DND-41 (cell line): ENCODE measurements at regions not wholly inside any gene's neighbourhood (a gene's known extent, or its start where the extent isn't known, plus 50 kb on each side); places are given as distances from the start of the nearest gene placed in this dataset.

Experiments
- ATAC-seq: fragments of 200-7000 bp; cut with Tn5 transposase; 3 replicates; pipeline ENCODE4 v1.9.1; 2021; ENCODE audit warnings: low read depth; ENCODE audit not compliant: insufficient read depth
- DNase-seq: peaks from one replicate; pipeline ENCODE4 v3.0.0-alpha.2; 2020
- H2AFZ ChIP-seq: 2 replicates; pipeline ENCODE4 v1.6.0; 2012; ENCODE audit warnings: low read depth, low read length
- H3K27ac ChIP-seq: 2 replicates; pipeline ENCODE4 v1.5.1; 2012; ENCODE audit warnings: low read length, inconsistent platforms
- H3K27me3 ChIP-seq: fragments of 200-600 bp; sonication (generic); 2 replicates; pipeline ENCODE4 v1.6.0; 2012; ENCODE audit warnings: low read length, mild to moderate bottlenecking, inconsistent platforms; ENCODE audit not compliant: insufficient read depth, poor library complexity
- H3K36me3 ChIP-seq: 2 replicates; pipeline ENCODE4 v1.5.1; 2012; ENCODE audit warnings: low read length, inconsistent platforms; ENCODE audit not compliant: insufficient read depth
- H3K4me1 ChIP-seq: 2 replicates; pipeline ENCODE4 v1.5.1; 2012; ENCODE audit warnings: mild to moderate bottlenecking, low read length; ENCODE audit not compliant: insufficient read depth
- H3K4me2 ChIP-seq: 2 replicates; pipeline ENCODE4 v1.6.0; 2012; ENCODE audit warnings: mild to moderate bottlenecking, moderate library complexity, low read length, inconsistent platforms; ENCODE audit not compliant: insufficient read depth
- H3K4me3 ChIP-seq, 2 experiments: fragments of 200-600 bp in 1 of 2; shearing (Covaris generic) in 1 of 2; 2 replicates each; pipeline ENCODE4 v1.5.1; 2012 to 2016; ENCODE audit warnings: inconsistent platforms in 2 of 2, low read length in 2 of 2, mild to moderate bottlenecking in 2 of 2, low read depth in 1 of 2, moderate library complexity in 1 of 2
- H3K79me2 ChIP-seq: 2 replicates; pipeline ENCODE4 v1.6.0; 2012; ENCODE audit warnings: low read length, inconsistent platforms; ENCODE audit not compliant: insufficient read depth
- H3K9ac ChIP-seq: 2 replicates; pipeline ENCODE4 v1.6.0; 2012; ENCODE audit warnings: low read depth, mild to moderate bottlenecking, inconsistent platforms, low read length, moderate library complexity
- H3K9me3 ChIP-seq: 2 replicates; pipeline ENCODE4 v1.5.1; 2012; ENCODE audit warnings: low read length, moderate library complexity, mild to moderate bottlenecking, inconsistent platforms; ENCODE audit not compliant: insufficient read depth, severe bottlenecking
- H4K20me1 ChIP-seq: 2 replicates; pipeline ENCODE4 v1.6.0; 2012; ENCODE audit warnings: low read length; ENCODE audit not compliant: insufficient read depth
- EZH2 ChIP-seq: IDR thresholded peaks from 3 replicates; pipeline ENCODE4 v1.6.1; 2012; ENCODE audit warnings: borderline replicate concordance, low read depth, mild to moderate bottlenecking, moderate library complexity, low read length, inconsistent platforms; ENCODE audit not compliant: severe bottlenecking
- TF ChIP-seq, protein P1 (sequence below): IDR thresholded peaks from 2 replicates; pipeline ENCODE4 v1.5.1; 2012; ENCODE audit warnings: borderline replicate concordance, low read length, moderate library complexity, mild to moderate bottlenecking; ENCODE audit not compliant: poor library complexity, severe bottlenecking; ENCODE audit errors: extremely low read depth

DNA sequence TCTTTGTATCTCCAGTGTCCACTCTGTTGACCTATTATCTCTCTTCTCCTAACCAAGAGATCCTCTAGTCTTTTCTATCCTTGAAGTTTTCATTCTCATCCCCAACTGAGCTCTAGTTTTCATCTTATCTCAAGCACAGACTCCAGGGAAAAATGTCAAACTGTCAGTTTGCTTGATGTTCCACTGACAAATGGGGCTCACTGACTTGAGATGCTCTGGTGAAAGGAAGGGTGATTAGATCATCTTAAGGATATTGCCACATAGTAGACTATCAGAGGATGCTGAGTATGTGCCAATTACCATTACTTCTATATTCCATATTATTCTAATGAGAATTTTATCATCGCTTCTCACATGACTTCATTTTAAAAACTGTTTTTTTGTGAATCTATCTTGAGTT is 2008.2 kb downstream of the ARAP2 start:
- no peaks in the 10 kb centered on the region for H3K27me3 ChIP-seq
- no peaks in the 10 kb centered on the region for H3K79me2 ChIP-seq
- no peaks in the 10 kb centered on the region for H3K36me3 ChIP-seq
- H3K27ac ChIP-seq: no peak overlapping the region
- no peak overlapping the region for H2AFZ ChIP-seq
- H3K4me3 ChIP-seq: no peak overlapping the region
- no peaks in the 10 kb centered on the region for H3K4me1 ChIP-seq
- ATAC-seq (no peak), DNase-seq (no peak)
- no peak overlapping the region for H3K4me2 ChIP-seq
- H3K9ac ChIP-seq: no peak overlapping the region
- H4K20me1 ChIP-seq: no peaks in the 10 kb centered on the region
- no peaks in the 10 kb centered on the region for H3K9me3 ChIP-seq
- no peak for TF ChIP-seq EZH2
- TF ChIP-seq, protein P1, sequence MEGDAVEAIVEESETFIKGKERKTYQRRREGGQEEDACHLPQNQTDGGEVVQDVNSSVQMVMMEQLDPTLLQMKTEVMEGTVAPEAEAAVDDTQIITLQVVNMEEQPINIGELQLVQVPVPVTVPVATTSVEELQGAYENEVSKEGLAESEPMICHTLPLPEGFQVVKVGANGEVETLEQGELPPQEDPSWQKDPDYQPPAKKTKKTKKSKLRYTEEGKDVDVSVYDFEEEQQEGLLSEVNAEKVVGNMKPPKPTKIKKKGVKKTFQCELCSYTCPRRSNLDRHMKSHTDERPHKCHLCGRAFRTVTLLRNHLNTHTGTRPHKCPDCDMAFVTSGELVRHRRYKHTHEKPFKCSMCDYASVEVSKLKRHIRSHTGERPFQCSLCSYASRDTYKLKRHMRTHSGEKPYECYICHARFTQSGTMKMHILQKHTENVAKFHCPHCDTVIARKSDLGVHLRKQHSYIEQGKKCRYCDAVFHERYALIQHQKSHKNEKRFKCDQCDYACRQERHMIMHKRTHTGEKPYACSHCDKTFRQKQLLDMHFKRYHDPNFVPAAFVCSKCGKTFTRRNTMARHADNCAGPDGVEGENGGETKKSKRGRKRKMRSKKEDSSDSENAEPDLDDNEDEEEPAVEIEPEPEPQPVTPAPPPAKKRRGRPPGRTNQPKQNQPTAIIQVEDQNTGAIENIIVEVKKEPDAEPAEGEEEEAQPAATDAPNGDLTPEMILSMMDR: no peak

DNA sequence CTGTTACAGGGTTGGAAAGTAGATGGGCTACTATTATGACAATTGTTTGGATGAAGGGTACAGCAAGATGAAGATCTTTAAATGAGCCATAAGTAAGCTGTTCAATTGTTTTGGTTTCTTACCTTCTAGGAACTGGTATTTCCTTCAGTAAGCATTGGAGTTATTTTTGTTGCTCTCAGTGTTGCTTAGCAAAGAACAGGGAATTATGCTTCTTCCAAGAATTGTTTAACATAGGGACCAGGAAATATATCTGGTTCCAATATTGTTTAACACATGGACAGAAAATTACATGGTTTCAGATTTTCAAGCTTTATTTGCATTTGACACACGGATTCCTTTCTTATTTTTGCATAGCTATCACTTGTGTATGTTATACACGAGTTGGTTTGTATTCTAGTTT is 1999.0 kb downstream of the ARAP2 start:
- no peak overlapping the region for H2AFZ ChIP-seq
- no peaks in the 10 kb centered on the region for H4K20me1 ChIP-seq
- no peaks in the 10 kb centered on the region for H3K79me2 ChIP-seq
- H3K9ac ChIP-seq: no peak overlapping the region
- no peaks in the 10 kb centered on the region for H3K27me3 ChIP-seq
- H3K27ac ChIP-seq: no peak overlapping the region
- no peak overlapping the region for H3K4me3 ChIP-seq
- H3K4me1 ChIP-seq: no peaks in the 10 kb centered on the region
- TF ChIP-seq, protein P1: no peak
- TF ChIP-seq EZH2: no peak
- H3K9me3 ChIP-seq: no peaks in the 10 kb centered on the region
- H3K4me2 ChIP-seq: no peak overlapping the region
- no peak for DNase-seq
- H3K36me3 ChIP-seq: no peaks in the 10 kb centered on the region
- ATAC-seq: no peak

DNA sequence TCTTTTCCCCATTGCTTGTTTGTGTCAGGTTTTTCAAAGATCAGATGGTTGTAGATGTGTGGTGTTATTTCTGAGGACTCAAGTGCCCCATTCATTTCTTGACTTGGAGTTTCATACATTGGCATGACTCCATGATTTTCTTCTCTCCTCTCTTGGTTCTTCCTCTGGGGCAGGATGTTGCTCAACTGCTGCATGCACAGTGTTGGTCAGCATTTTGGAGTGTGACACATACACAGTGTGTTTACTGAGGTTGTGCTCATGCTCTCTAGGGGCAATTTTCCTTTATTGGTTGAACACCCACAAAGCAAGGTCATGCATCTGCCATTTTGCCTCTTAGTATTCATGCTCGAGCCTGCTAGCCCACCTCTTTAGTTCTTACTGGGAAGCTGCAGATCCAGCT is 1993.8 kb downstream of the ARAP2 start:
- Histone ChIP-seq H3K9ac (no peak overlapping the region), H3K27ac (no peak overlapping the region), H3K4me1 (no peaks in the 10 kb centered on the region), H4K20me1 (no peaks in the 10 kb centered on the region), H3K4me3 (no peak overlapping the region), H3K9me3 (no peaks in the 10 kb centered on the region), H3K4me2 (no peak overlapping the region), H3K36me3 (no peaks in the 10 kb centered on the region), H3K27me3 (no peaks in the 10 kb centered on the region), H3K79me2 (no peaks in the 10 kb centered on the region), H2AFZ (no peak overlapping the region)
- ATAC-seq (no peak), DNase-seq (no peak)
- TF ChIP-seq, protein P1: no peak
- no peak for TF ChIP-seq EZH2

DNA sequence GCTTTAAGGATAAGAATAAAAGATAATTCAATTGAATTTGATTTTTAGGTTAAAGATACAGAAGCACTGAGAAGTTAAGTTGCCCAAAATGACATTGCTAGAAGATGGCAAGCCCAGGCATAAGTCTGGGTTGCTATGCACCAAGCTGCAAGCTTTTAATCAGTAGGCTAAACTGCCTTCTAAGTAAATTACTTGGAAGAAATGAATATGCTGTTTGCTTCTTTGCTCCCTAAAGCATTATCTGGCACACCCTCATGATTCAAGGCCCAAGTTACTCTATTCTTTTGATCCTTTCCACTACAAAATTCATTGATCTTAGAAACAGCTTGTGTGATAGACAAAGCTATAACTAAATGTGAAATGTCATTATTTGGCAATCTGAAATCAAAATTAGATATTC is 1991.1 kb downstream of the ARAP2 start:
- H3K36me3 ChIP-seq: no peaks in the 10 kb centered on the region
- no peak for ATAC-seq

More for the DNA sequence above, 1991.1 kb downstream of the ARAP2 start:
- H3K4me2 ChIP-seq: no peak overlapping the region
- no peak overlapping the region for H3K9ac ChIP-seq
- H3K9me3 ChIP-seq: no peaks in the 10 kb centered on the region
- DNase-seq: no peak
- H3K27ac ChIP-seq: no peak overlapping the region
- H3K27me3 ChIP-seq: no peaks in the 10 kb centered on the region
- H4K20me1 ChIP-seq: no peaks in the 10 kb centered on the region
- no peak overlapping the region for H3K4me3 ChIP-seq
- H3K79me2 ChIP-seq: no peaks in the 10 kb centered on the region
- H2AFZ ChIP-seq: no peak overlapping the region
- H3K4me1 ChIP-seq: no peaks in the 10 kb centered on the region
- TF ChIP-seq, protein P1: no peak
- TF ChIP-seq EZH2: no peak
